NB4 (cell line): ENCODE measurements at regions not wholly inside any gene's neighbourhood (a gene's known extent, or its start where the extent isn't known, plus 50 kb on each side); places are given as distances from the start of the nearest gene placed in this dataset.

ENCODE experiments used
- CTCF ChIP-seq: IDR thresholded peaks from one replicate; pipeline ENCODE4 v1.5.1; 2012; ENCODE audit warnings: low read depth, low read length
- MAX ChIP-seq: IDR thresholded peaks from 2 replicates; pipeline ENCODE4 v1.6.1; 2011; ENCODE audit warnings: low read depth, low read length
- MYC ChIP-seq: IDR thresholded peaks from 2 replicates; pipeline ENCODE4 v1.6.1; 2011; ENCODE audit warnings: low read depth, low read length
- POLR2A ChIP-seq: IDR thresholded peaks from 2 replicates; pipeline ENCODE4 v1.6.1; 2011; ENCODE audit warnings: mild to moderate bottlenecking; ENCODE audit not compliant: insufficient read length; ENCODE audit errors: extremely low read depth

- TF ChIP-seq CTCF (no peak), POLR2A (no peak), MAX (no peak), MYC (no peak)
Observed at GRCh38 chr4:64682946-64683345, 273.7 kb upstream of the TECRL start.
